ENCODE measurements at regions not wholly inside any gene's neighbourhood (a gene's known extent, or its start where the extent isn't known, plus 50 kb on each side); places are given as distances from the start of the nearest gene placed in this dataset.

- TF ChIP-seq CTCF (IDR thresholded peaks at IDR 0.05; ENCODE audit: unreplicated experiment), result no peak
- Mint-ChIP-seq H3K9me3 (ENCODE audit: unreplicated experiment) (no peaks in the 10 kb centered on the region), H3K4me3 (ENCODE audit: unreplicated experiment) (no peak overlapping the region), H3K27ac (ENCODE audit: low read depth, unreplicated experiment) (no peak overlapping the region), H3K27me3 (ENCODE audit: insufficient read depth, unreplicated experiment) (no peaks in the 10 kb centered on the region), H3K36me3 (ENCODE audit: insufficient read depth, unreplicated experiment) (no peaks in the 10 kb centered on the region), H3K4me1 (ENCODE audit: insufficient read depth, unreplicated experiment) (no peaks in the 10 kb centered on the region)
- DNase-seq (ENCODE audit: unreplicated experiment), result no peak
- no TSS peak for BruUV-seq (replicated peaks)
- ChIA-PET CTCF (interaction anchor here (0.6 to 0.7 kb wide), 2 partner anchors 18 to 208 kb away, joined by 3 read pairs; no protein-coding TSS in a partner anchor), POLR2A (no interaction called here)
- intact Hi-C loops (cut with micrococcal nuclease), result no loop called here
Observed at GRCh38 chr18:41064916-41065315, 890.1 kb upstream of the PIK3C3 start.

DNA sequence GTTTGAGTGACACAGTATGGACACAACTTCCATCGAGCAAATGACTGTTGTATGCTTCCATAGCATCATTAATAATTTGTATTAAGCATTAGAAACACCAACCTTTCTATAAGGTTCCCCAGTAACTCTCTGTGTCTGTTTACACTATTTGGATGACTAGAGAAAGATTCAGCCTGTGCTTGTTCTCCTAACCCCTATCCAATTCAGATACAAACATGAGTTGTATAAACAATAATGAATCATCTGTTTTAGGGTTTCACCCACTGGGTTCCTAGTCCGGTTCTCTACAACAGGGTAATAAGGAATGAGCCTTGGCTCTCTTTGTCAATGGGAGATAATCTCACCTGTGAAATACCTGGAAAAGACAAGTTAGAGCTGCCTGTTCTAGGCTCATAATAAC lies 894.1 kb upstream of the PIK3C3 start:
- ChIA-PET CTCF (no interaction called here), POLR2A (no interaction called here)
- Mint-ChIP-seq H3K9me3 (ENCODE audit: unreplicated experiment) (no peaks in the 10 kb centered on the region), H3K27ac (ENCODE audit: low read depth, unreplicated experiment) (no peak overlapping the region), H3K27me3 (ENCODE audit: insufficient read depth, unreplicated experiment) (no peaks in the 10 kb centered on the region), H3K4me1 (ENCODE audit: insufficient read depth, unreplicated experiment) (no peaks in the 10 kb centered on the region), H3K4me3 (ENCODE audit: unreplicated experiment) (no peak overlapping the region), H3K36me3 (ENCODE audit: insufficient read depth, unreplicated experiment) (no peaks in the 10 kb centered on the region)
- no TSS peak for BruUV-seq (replicated peaks)
- no peak for TF ChIP-seq CTCF (IDR thresholded peaks at IDR 0.05; ENCODE audit: unreplicated experiment)
- DNase-seq (ENCODE audit: unreplicated experiment), result no peak
- intact Hi-C loops (cut with micrococcal nuclease), result no loop called here

- Mint-ChIP-seq H3K36me3 (ENCODE audit: insufficient read depth, unreplicated experiment) (no peaks in the 10 kb centered on the region), H3K4me3 (ENCODE audit: unreplicated experiment) (no peak overlapping the region), H3K27me3 (ENCODE audit: insufficient read depth, unreplicated experiment) (no peaks in the 10 kb centered on the region), H3K27ac (ENCODE audit: low read depth, unreplicated experiment) (no peak overlapping the region), H3K4me1 (ENCODE audit: insufficient read depth, unreplicated experiment) (no peaks in the 10 kb centered on the region), H3K9me3 (ENCODE audit: unreplicated experiment) (no peaks in the 10 kb centered on the region)
- BruUV-seq (replicated peaks), result no TSS peak
- no peak for DNase-seq (ENCODE audit: unreplicated experiment)
- ChIA-PET POLR2A (no interaction called here), CTCF (interaction anchor here (0.6 to 0.7 kb wide), 5 partner anchors 12 to 985 kb away, joined by 3 read pairs; no protein-coding TSS in a partner anchor)
- TF ChIP-seq CTCF (IDR thresholded peaks at IDR 0.05; ENCODE audit: unreplicated experiment), result no peak
- intact Hi-C loops (cut with micrococcal nuclease), result no loop called here
Observed at GRCh38 chr18:41059126-41059415, 896.0 kb upstream of the PIK3C3 start.

- H3K27ac Mint-ChIP-seq (ENCODE audit: low read depth, unreplicated experiment), result no peak overlapping the region
- DNase-seq (ENCODE audit: unreplicated experiment), result no peak
- H3K4me1 Mint-ChIP-seq (ENCODE audit: insufficient read depth, unreplicated experiment), result no peaks in the 10 kb centered on the region
- peaks cover 3% of the 10 kb centered on the region for H3K9me3 Mint-ChIP-seq (ENCODE audit: unreplicated experiment)
- H3K27me3 Mint-ChIP-seq (ENCODE audit: insufficient read depth, unreplicated experiment), result no peaks in the 10 kb centered on the region
- POLR2A ChIA-PET, result no interaction called here
- no peaks in the 10 kb centered on the region for H3K36me3 Mint-ChIP-seq (ENCODE audit: insufficient read depth, unreplicated experiment)
- no TSS peak for BruUV-seq (replicated peaks)
- no peak overlapping the region for H3K4me3 Mint-ChIP-seq (ENCODE audit: unreplicated experiment)
- TF ChIP-seq CTCF (IDR thresholded peaks at IDR 0.05; ENCODE audit: unreplicated experiment), result no peak
- CTCF ChIA-PET, result interaction anchor here (0.6 to 0.7 kb wide), 6 partner anchors 12 to 985 kb away, joined by 3 read pairs; no protein-coding TSS in a partner anchor
- intact Hi-C loops (cut with micrococcal nuclease), result no loop called here
Observed at GRCh38 chr18:41058351-41059125, 896.5 kb upstream of the PIK3C3 start.

Measured in MCF 10A (cell line).